B cell (primary cell): ENCODE measurements at regions not wholly inside any gene's neighbourhood (a gene's known extent, or its start where the extent isn't known, plus 50 kb on each side); places are given as distances from the start of the nearest gene placed in this dataset.

Source experiments
- CTCF ChIP-seq: fragments of 200-600 bp; IDR thresholded peaks from one replicate; pipeline ENCODE4 v1.8.0; 2022; ENCODE audit warnings: antibody characterized with exemption, mild to moderate bottlenecking
- EZH2 ChIP-seq: IDR thresholded peaks from 2 replicates; pipeline ENCODE4 v1.6.1; 2012; ENCODE audit warnings: borderline replicate concordance, low read depth, mild to moderate bottlenecking, moderate library complexity, low read length; ENCODE audit not compliant: insufficient read depth, poor library complexity, severe bottlenecking

- no peak for TF ChIP-seq CTCF
- no peak for TF ChIP-seq EZH2
Measured at GRCh38 chr3:64913515-64913914, 225.7 kb upstream of the ADAMTS9 start.
